Mesenchymal stem cell (in vitro differentiated cells and primary cell): ENCODE measurements at regions not wholly inside any gene's neighbourhood (a gene's known extent, or its start where the extent isn't known, plus 50 kb on each side); places are given as distances from the start of the nearest gene placed in this dataset.

Experiments
- DNase-seq: peaks from one replicate; pipeline ENCODE4 v3.0.0-alpha.2; 2013
- H2AFZ ChIP-seq: one replicate; pipeline ENCODE4 v1.6.1; 2013; ENCODE audit warnings: low read depth, mild to moderate bottlenecking, control low read depth, inconsistent platforms, low read length, moderate library complexity
- H2AK5ac ChIP-seq: 2 replicates; pipeline ENCODE4 v1.6.1; 2013; ENCODE audit warnings: low read length, moderate library complexity, mild to moderate bottlenecking, inconsistent platforms; ENCODE audit not compliant: severe bottlenecking
- H2BK120ac ChIP-seq: one replicate; pipeline ENCODE4 v1.6.1; 2013; ENCODE audit warnings: low read depth, mild to moderate bottlenecking, inconsistent platforms, low read length, moderate library complexity
- H2BK12ac ChIP-seq, 2 experiments: one replicate each; pipeline ENCODE4 v1.6.1; 2013; ENCODE audit warnings: inconsistent platforms in 2 of 2, low read length in 2 of 2, mild to moderate bottlenecking in 2 of 2, moderate library complexity in 2 of 2, control low read depth in 1 of 2
- H2BK15ac ChIP-seq: one replicate; pipeline ENCODE4 v1.6.1; 2013; ENCODE audit warnings: mild to moderate bottlenecking, low read depth, inconsistent platforms; ENCODE audit not compliant: poor library complexity, severe bottlenecking
- H2BK5ac ChIP-seq: 2 replicates; pipeline ENCODE4 v1.6.1; 2013; ENCODE audit warnings: low read depth, mild to moderate bottlenecking, low read length, control low read depth, inconsistent platforms; ENCODE audit not compliant: poor library complexity, severe bottlenecking
- H3K14ac ChIP-seq, 2 experiments: one replicate each; pipeline ENCODE4 v1.6.1; 2013; ENCODE audit warnings: inconsistent platforms in 2 of 2, low read length in 2 of 2, control low read depth in 1 of 2, mild to moderate bottlenecking in 1 of 2, moderate library complexity in 1 of 2
- H3K18ac ChIP-seq, 2 experiments: one replicate each; pipeline ENCODE4 v1.6.1; 2013; ENCODE audit warnings: inconsistent platforms in 2 of 2, low read length in 2 of 2, control low read depth in 1 of 2, low read depth in 1 of 2, mild to moderate bottlenecking in 1 of 2
- H3K23ac ChIP-seq, 2 experiments: one replicate each; pipeline ENCODE4 v1.6.1; 2013; ENCODE audit warnings: inconsistent platforms in 2 of 2, low read length in 2 of 2, mild to moderate bottlenecking in 2 of 2, moderate library complexity in 2 of 2, control low read depth in 1 of 2
- H3K27ac ChIP-seq: 2 replicates; pipeline ENCODE4 v1.5.1; 2013; ENCODE audit warnings: mild to moderate bottlenecking, moderate library complexity, low read length, control low read depth, inconsistent platforms; ENCODE audit not compliant: poor library complexity, severe bottlenecking
- H3K27me3 ChIP-seq, 2 experiments: 2 replicates each; pipeline versions ENCODE4 v1.6.1 to v1.7.0; 2013; ENCODE audit warnings: low read length in 2 of 2, mild to moderate bottlenecking in 2 of 2, moderate library complexity in 2 of 2, control low read depth in 1 of 2, inconsistent platforms in 1 of 2; ENCODE audit not compliant: control insufficient read depth in 1 of 2, insufficient read depth in 1 of 2
- H3K36me3 ChIP-seq, 2 experiments: 2 replicates each; pipeline versions ENCODE4 v1.6.1 to v1.7.0; 2013; ENCODE audit warnings: low read length in 2 of 2, control low read depth in 1 of 2, inconsistent platforms in 1 of 2, low read depth in 1 of 2, mild to moderate bottlenecking in 1 of 2; ENCODE audit not compliant: insufficient read depth in 2 of 2, control insufficient read depth in 1 of 2
- H3K4ac ChIP-seq, 2 experiments: one replicate each; pipeline ENCODE4 v1.6.1; 2013; ENCODE audit warnings: inconsistent platforms in 2 of 2, low read length in 2 of 2, mild to moderate bottlenecking in 2 of 2, moderate library complexity in 2 of 2, control low read depth in 1 of 2, low read depth in 1 of 2
- H3K4me1 ChIP-seq: 2 replicates; pipeline ENCODE4 v1.6.1; 2013; ENCODE audit warnings: low read depth, low read length, control low read depth; ENCODE audit not compliant: control insufficient read depth, insufficient read depth
- H3K4me2 ChIP-seq: 2 replicates; pipeline ENCODE4 v1.6.1; 2013; ENCODE audit warnings: low read length, mild to moderate bottlenecking, inconsistent platforms; ENCODE audit not compliant: poor library complexity, severe bottlenecking
- H3K4me3 ChIP-seq, 2 experiments: 2 replicates each; pipeline versions ENCODE4 v1.5.1 to v1.7.0; 2013; ENCODE audit warnings: low read length in 2 of 2, mild to moderate bottlenecking in 2 of 2, control low read depth in 1 of 2, low read depth in 1 of 2; ENCODE audit not compliant: insufficient read depth in 1 of 2
- H3K79me1 ChIP-seq: replicated peaks from 2 replicates; pipeline ENCODE4 v1.6.1; 2013; ENCODE audit warnings: mild to moderate bottlenecking, control low read depth, low read length, inconsistent platforms; ENCODE audit not compliant: poor library complexity, severe bottlenecking
- H3K9ac ChIP-seq: 2 replicates; pipeline ENCODE4 v1.7.0; 2013; ENCODE audit warnings: mild to moderate bottlenecking, low read length, moderate library complexity
- H3K9me3 ChIP-seq: 2 replicates; pipeline ENCODE4 v1.7.0; 2013; ENCODE audit warnings: mild to moderate bottlenecking, low read length; ENCODE audit not compliant: control insufficient read depth
- H4K8ac ChIP-seq: one replicate; pipeline ENCODE4 v1.6.1; 2013; ENCODE audit warnings: inconsistent platforms, mild to moderate bottlenecking, low read length, moderate library complexity
- H4K91ac ChIP-seq: one replicate; pipeline ENCODE4 v1.6.1; 2013; ENCODE audit warnings: mild to moderate bottlenecking, low read length, inconsistent platforms
- WGBS: methylation state at CpG from one replicate; pipeline ENCODE4 v1.1.7; 2013; ENCODE audit warnings: mixed read lengths; 5-methylcytosine and 5-hydroxymethylcytosine counted together

DNA sequence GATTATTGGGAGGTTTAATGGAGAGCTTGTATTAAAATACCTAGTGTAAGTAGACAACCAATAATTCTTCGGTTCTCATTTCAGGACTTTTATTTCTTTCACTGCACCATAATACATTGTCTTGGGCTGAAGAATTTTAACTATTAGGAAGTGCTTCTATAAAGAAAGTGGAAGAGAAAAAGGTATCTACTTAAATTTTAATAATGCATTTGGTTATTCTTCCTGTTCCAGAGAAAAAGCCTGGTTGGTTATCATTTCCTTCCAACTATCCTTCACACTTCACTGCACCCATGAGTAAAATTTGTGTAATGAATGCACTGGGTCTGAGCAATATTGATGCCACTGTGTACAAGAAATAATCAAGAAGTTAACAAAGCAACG, 629.0 kb upstream of the DPP6 start:
- no peak overlapping the region for H3K4me3 ChIP-seq
- no peak overlapping the region for H2AK5ac ChIP-seq
- no peak overlapping the region for H3K4me2 ChIP-seq
- H3K79me1 ChIP-seq = no peaks in the 10 kb centered on the region
- H3K36me3 ChIP-seq = no peaks in the 10 kb centered on the region
- no peak overlapping the region for H2BK120ac ChIP-seq
- H2BK15ac ChIP-seq = no peak overlapping the region
- no peak overlapping the region for H3K23ac ChIP-seq
- H2BK5ac ChIP-seq = no peak overlapping the region
- H3K9me3 ChIP-seq = peaks cover 36% of the 10 kb centered on the region
- H3K9ac ChIP-seq = no peak overlapping the region
- H3K27me3 ChIP-seq = no peaks in the 10 kb centered on the region
- H4K8ac ChIP-seq = no peak overlapping the region
- H2BK12ac ChIP-seq = no peak overlapping the region
- 80% methylated on average over 1 of the region's 2 CpGs for WGBS
- no peak overlapping the region for H4K91ac ChIP-seq
- no peak overlapping the region for H2AFZ ChIP-seq
- no peak overlapping the region for H3K14ac ChIP-seq
- H3K4ac ChIP-seq = no peak overlapping the region
- no peak for DNase-seq
- H3K27ac ChIP-seq = no peak overlapping the region
- H3K4me1 ChIP-seq = no peaks in the 10 kb centered on the region
- H3K18ac ChIP-seq = no peak overlapping the region

DNA sequence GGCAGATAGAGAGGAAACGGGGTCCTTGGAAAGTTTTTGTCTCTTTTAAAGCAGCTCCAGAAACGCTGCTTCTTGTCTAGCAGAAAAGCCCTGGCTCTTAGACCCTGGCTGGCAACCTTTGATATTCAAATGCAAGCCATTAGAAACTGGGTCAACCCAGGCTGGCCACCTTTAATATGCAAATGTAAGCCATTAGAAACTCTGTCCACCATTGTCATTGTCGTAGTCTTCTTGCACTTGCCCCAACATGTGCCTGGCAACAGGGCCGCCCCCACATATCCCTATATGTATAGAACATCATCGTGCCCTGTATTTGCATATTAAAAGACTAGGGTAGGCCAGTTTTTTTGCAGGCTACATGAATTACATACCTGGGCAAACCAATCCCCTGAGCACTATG, 621.3 kb upstream of the DPP6 start:
- no peak overlapping the region for H2BK120ac ChIP-seq
- H3K27ac ChIP-seq = no peak overlapping the region
- no peak overlapping the region for H2AK5ac ChIP-seq
- H3K27me3 ChIP-seq = no peaks in the 10 kb centered on the region
- H3K9ac ChIP-seq = no peak overlapping the region
- H4K91ac ChIP-seq = no peak overlapping the region
- no peak overlapping the region for H3K4me3 ChIP-seq
- no peaks in the 10 kb centered on the region for H3K79me1 ChIP-seq
- no peak overlapping the region for H2BK15ac ChIP-seq
- no peak overlapping the region for H3K4ac ChIP-seq
- no peak overlapping the region for H2BK12ac ChIP-seq
- H2BK5ac ChIP-seq = no peak overlapping the region
- no peak overlapping the region for H3K14ac ChIP-seq
- no peaks in the 10 kb centered on the region for H3K36me3 ChIP-seq
- no peak overlapping the region for H3K23ac ChIP-seq
- no peak overlapping the region for H3K4me2 ChIP-seq
- 64% methylated on average over 5 of the region's 5 CpGs for WGBS
- no peak for DNase-seq
- no peak overlapping the region for H2AFZ ChIP-seq
- H3K9me3 ChIP-seq = peaks cover 22% of the 10 kb centered on the region
- no peak overlapping the region for H3K18ac ChIP-seq
- no peaks in the 10 kb centered on the region for H3K4me1 ChIP-seq
- H4K8ac ChIP-seq = no peak overlapping the region

DNA sequence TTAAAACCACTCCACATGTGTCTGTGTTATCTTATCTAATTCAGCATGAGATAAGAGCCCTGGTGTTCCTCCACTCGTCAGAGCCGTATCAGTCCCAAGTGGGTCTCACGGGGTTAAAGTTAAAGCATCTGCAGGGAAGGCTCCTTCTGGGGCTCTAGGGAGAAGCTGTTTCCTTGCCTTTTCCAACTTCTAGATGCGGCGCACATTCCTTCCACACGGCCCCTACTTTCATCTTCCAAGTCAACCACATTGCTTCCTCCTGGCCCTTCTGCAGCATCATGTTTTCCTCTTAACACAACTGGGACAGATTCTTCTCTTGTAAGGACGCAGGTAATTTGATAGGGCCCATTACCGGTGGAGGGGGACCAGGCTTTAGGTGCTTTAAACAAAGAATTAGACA, 620.1 kb upstream of the DPP6 start:
- Histone ChIP-seq H3K14ac (no peak overlapping the region), H3K79me1 (no peaks in the 10 kb centered on the region), H2BK12ac (no peak overlapping the region), H3K4ac (no peak overlapping the region), H3K36me3 (no peaks in the 10 kb centered on the region), H2BK5ac (no peak overlapping the region), H2AK5ac (no peak overlapping the region), H3K23ac (no peak overlapping the region), H3K4me1 (no peaks in the 10 kb centered on the region), H3K27me3 (no peaks in the 10 kb centered on the region), H3K4me3 (no peak overlapping the region), H3K27ac (no peak overlapping the region), H3K9ac (no peak overlapping the region), H2BK15ac (no peak overlapping the region), H3K4me2 (no peak overlapping the region), H4K91ac (no peak overlapping the region), H3K18ac (no peak overlapping the region), H2BK120ac (no peak overlapping the region), H2AFZ (no peak overlapping the region), H3K9me3 (peaks cover 23% of the 10 kb centered on the region), H4K8ac (no peak overlapping the region)
- DNase-seq = no peak
- 50% methylated on average over 8 of the region's 8 CpGs for WGBS

DNA sequence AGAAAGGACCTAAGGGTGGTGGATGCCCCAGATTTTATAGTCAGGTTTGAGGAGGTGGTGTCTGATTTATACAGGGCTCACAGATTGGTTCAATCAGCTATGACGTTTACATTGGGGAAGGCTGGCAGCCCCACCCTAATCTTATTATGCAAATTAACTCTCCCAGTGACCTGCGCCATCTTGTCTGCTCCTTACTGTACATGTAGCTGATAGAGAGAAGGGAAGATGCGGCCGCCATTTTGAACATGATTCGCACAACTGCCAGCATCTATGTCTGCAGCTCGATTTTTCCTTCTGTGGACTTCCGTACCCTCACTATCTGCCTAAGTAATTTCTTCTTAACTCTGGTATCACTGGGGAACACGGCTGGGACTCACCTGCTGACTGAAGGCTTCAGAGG, 619.0 kb upstream of the DPP6 start:
- H3K18ac ChIP-seq = no peak overlapping the region
- no peak overlapping the region for H2AK5ac ChIP-seq
- no peak overlapping the region for H4K91ac ChIP-seq
- DNase-seq = no peak
- H3K27me3 ChIP-seq = no peaks in the 10 kb centered on the region
- no peak overlapping the region for H2AFZ ChIP-seq
- no peaks in the 10 kb centered on the region for H3K36me3 ChIP-seq
- H3K9me3 ChIP-seq = peaks cover 16% of the 10 kb centered on the region
- no peak overlapping the region for H2BK12ac ChIP-seq
- no peak overlapping the region for H4K8ac ChIP-seq
- no peak overlapping the region for H3K23ac ChIP-seq
- H2BK5ac ChIP-seq = no peak overlapping the region
- 74% methylated on average over 7 of the region's 8 CpGs for WGBS
- no peaks in the 10 kb centered on the region for H3K4me1 ChIP-seq
- no peak overlapping the region for H2BK120ac ChIP-seq
- no peaks in the 10 kb centered on the region for H3K79me1 ChIP-seq
- no peak overlapping the region for H3K4me3 ChIP-seq
- no peak overlapping the region for H3K4me2 ChIP-seq
- no peak overlapping the region for H2BK15ac ChIP-seq
- no peak overlapping the region for H3K4ac ChIP-seq
- no peak overlapping the region for H3K9ac ChIP-seq
- no peak overlapping the region for H3K14ac ChIP-seq
- H3K27ac ChIP-seq = no peak overlapping the region
